GM23338 (cell line): ENCODE measurements at regions not wholly inside any gene's neighbourhood (a gene's known extent, or its start where the extent isn't known, plus 50 kb on each side); places are given as distances from the start of the nearest gene placed in this dataset.

ENCODE experiments used
- ATAC-seq: fragments of 200-7000 bp; cut with Tn5 transposase; 3 replicates; pipeline ENCODE4 v1.9.1; 2020
- DNase-seq: peaks from one replicate; pipeline ENCODE4 v3.0.0-alpha.2; 2015; ENCODE audit warnings: low spot score
- H2AFZ ChIP-seq: fragments of 200-600 bp; sonication (generic); 2 replicates; pipeline ENCODE4 v1.8.0; 2016; ENCODE audit warnings: antibody characterized with exemption, mild to moderate bottlenecking, moderate library complexity
- H3F3A ChIP-seq: fragments of 200-600 bp; sonication (generic); replicated peaks from 2 replicates; pipeline ENCODE4 v1.8.0; 2017; ENCODE audit warnings: antibody characterized with exemption, mixed run types, low read depth
- H3K27ac ChIP-seq: fragments of 200-600 bp; sonication (generic); 2 replicates; pipeline ENCODE4 v1.6.1; 2016; ENCODE audit warnings: low read depth
- H3K27me3 ChIP-seq: fragments of 200-600 bp; sonication (generic); 2 replicates; pipeline ENCODE4 v1.8.0; 2016; ENCODE audit warnings: mild to moderate bottlenecking, mixed run types, moderate library complexity; ENCODE audit not compliant: insufficient read depth
- H3K36me3 ChIP-seq: fragments of 200-600 bp; sonication (generic); 2 replicates; pipeline ENCODE4 v1.8.0; 2016; ENCODE audit warnings: mild to moderate bottlenecking; ENCODE audit not compliant: insufficient read depth
- H3K4me1 ChIP-seq: fragments of 200-600 bp; sonication (generic); 2 replicates; pipeline ENCODE4 v1.8.0; 2016; ENCODE audit warnings: mild to moderate bottlenecking, moderate library complexity; ENCODE audit not compliant: insufficient read depth
- H3K4me2 ChIP-seq: fragments of 200-600 bp; sonication (generic); 2 replicates; pipeline ENCODE4 v1.7.1; 2017; ENCODE audit warnings: mixed run types
- H3K4me3 ChIP-seq: fragments of 200-600 bp; sonication (generic); 2 replicates; pipeline ENCODE4 v1.6.1; 2016; ENCODE audit warnings: mixed run types
- H3K79me2 ChIP-seq: fragments of 200-600 bp; sonication (generic); replicated peaks from 2 replicates; pipeline ENCODE4 v1.8.0; 2017; ENCODE audit warnings: mild to moderate bottlenecking; ENCODE audit not compliant: insufficient read depth
- H3K9me2 ChIP-seq: fragments of 200-600 bp; sonication (generic); 2 replicates; pipeline ENCODE4 v1.8.0; 2017; ENCODE audit not compliant: insufficient read depth
- H4K20me1 ChIP-seq: fragments of 200-600 bp; sonication (generic); replicated peaks from 2 replicates; pipeline ENCODE4 v1.8.0; 2017; ENCODE audit warnings: mild to moderate bottlenecking; ENCODE audit not compliant: insufficient read depth
- H3K27ac Mint-ChIP-seq: 2 replicates; pipeline ENCODE4 v1.8.0; 2020; ENCODE audit warnings: inconsistent platforms, mild to moderate bottlenecking, moderate library complexity, mixed read lengths
- H3K27me3 Mint-ChIP-seq: 3 replicates; pipeline ENCODE4 v1.8.0; 2022; ENCODE audit warnings: low read depth, mild to moderate bottlenecking, moderate library complexity, mixed read lengths, inconsistent platforms; ENCODE audit not compliant: insufficient read depth, poor library complexity
- H3K36me3 Mint-ChIP-seq: 3 replicates; pipeline ENCODE4 v1.8.0; 2021; ENCODE audit warnings: low read depth, mild to moderate bottlenecking, inconsistent platforms, moderate library complexity, mixed read lengths
- H3K4me1 Mint-ChIP-seq: 3 replicates; pipeline ENCODE4 v1.8.0; 2020; ENCODE audit warnings: mild to moderate bottlenecking, inconsistent platforms, mixed read lengths
- H3K4me3 Mint-ChIP-seq: 3 replicates; pipeline ENCODE4 v1.8.0; 2021; ENCODE audit warnings: moderate library complexity, mild to moderate bottlenecking, inconsistent platforms, mixed read lengths
- H3K9me3 Mint-ChIP-seq: 3 replicates; pipeline ENCODE4 v1.8.0; 2020; ENCODE audit warnings: moderate library complexity, mild to moderate bottlenecking, inconsistent platforms, mixed read lengths
- CREB1 ChIP-seq: fragments of 250-450 bp; sonication (Bioruptor Pico); IDR thresholded peaks from 2 replicates; pipeline ENCODE4 v1.5.0; 2020; ENCODE audit warnings: low read depth, mild to moderate bottlenecking, moderate library complexity
- EZH2 ChIP-seq: fragments of 200-600 bp; sonication (generic); IDR thresholded peaks from one replicate; pipeline ENCODE4 v1.8.0; 2017; ENCODE audit warnings: antibody characterized with exemption, mild to moderate bottlenecking, low read depth; ENCODE audit not compliant: unreplicated experiment
- EZH2phosphoT487 ChIP-seq: fragments of 200-600 bp; sonication (generic); IDR thresholded peaks from one replicate; pipeline ENCODE4 v1.8.1; 2018; ENCODE audit warnings: antibody characterized with exemption; ENCODE audit not compliant: unreplicated experiment
- JUNB ChIP-seq: IDR thresholded peaks from one replicate; pipeline ENCODE4 v1.6.1; 2016; ENCODE audit warnings: antibody characterized with exemption; ENCODE audit not compliant: unreplicated experiment
- POLR2AphosphoS5 ChIP-seq: IDR thresholded peaks from 2 replicates; pipeline ENCODE4 v1.6.1; 2016; ENCODE audit warnings: antibody characterized with exemption, low read depth
- ZNF331 ChIP-seq: fragments of 250-450 bp; sonication (Bioruptor Pico); IDR thresholded peaks from 2 replicates; pipeline ENCODE4 v1.5.0; 2020; ENCODE audit warnings: low read depth, mild to moderate bottlenecking, moderate library complexity
- TF ChIP-seq, protein P1 (sequence below): fragments of 250-450 bp; sonication (Bioruptor Pico); IDR thresholded peaks from 2 replicates; pipeline ENCODE4 v1.5.0; 2020; ENCODE audit warnings: mild to moderate bottlenecking, moderate library complexity
- TF ChIP-seq, protein P2 (sequence below): IDR thresholded peaks from one replicate; pipeline ENCODE4 v1.6.1; 2018; ENCODE audit warnings: antibody characterized with exemption; ENCODE audit not compliant: unreplicated experiment

DNA sequence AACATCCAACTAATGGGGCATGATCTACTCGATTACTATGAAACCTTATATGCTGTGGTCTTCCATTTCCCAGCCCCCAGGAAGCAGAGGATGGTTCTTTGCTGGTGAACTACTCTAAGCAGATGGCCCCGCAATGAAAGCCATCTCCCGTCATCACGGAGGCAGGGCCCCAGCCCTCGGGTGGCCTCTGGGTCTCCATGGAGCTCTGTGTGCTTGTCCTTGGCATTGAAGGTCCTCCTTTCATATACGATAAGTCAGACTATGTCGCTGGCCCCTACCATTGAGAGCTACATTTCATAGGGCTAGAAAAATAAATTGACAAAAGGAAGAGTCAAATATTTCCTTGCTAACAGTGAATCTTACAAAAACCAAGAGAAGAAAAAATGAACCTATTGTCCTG is 416.8 kb downstream of the CMPK2 start:
- H3K9me2 ChIP-seq = no peaks in the 10 kb centered on the region
- H3K27ac Mint-ChIP-seq = no peak overlapping the region

More for the DNA sequence above, 416.8 kb downstream of the CMPK2 start:
- Histone ChIP-seq H3K27ac (no peak overlapping the region), H3K4me1 (peaks cover 9% of the 10 kb centered on the region), H3K4me2 (no peak overlapping the region), H4K20me1 (no peaks in the 10 kb centered on the region), H2AFZ (no peak overlapping the region), H3F3A (no peaks in the 10 kb centered on the region), H3K4me3 (no peak overlapping the region), H3K36me3 (no peaks in the 10 kb centered on the region), H3K79me2 (no peaks in the 10 kb centered on the region), H3K27me3 (no peaks in the 10 kb centered on the region)
- ATAC-seq (no peak), DNase-seq (no peak)
- TF ChIP-seq JUNB (no peak), POLR2AphosphoS5 (no peak), CREB1 (CRISPR knock-in tag) (no peak), EZH2phosphoT487 (no peak), EZH2 (no peak), ZNF331 (no peak)
- TF ChIP-seq, protein P1, sequence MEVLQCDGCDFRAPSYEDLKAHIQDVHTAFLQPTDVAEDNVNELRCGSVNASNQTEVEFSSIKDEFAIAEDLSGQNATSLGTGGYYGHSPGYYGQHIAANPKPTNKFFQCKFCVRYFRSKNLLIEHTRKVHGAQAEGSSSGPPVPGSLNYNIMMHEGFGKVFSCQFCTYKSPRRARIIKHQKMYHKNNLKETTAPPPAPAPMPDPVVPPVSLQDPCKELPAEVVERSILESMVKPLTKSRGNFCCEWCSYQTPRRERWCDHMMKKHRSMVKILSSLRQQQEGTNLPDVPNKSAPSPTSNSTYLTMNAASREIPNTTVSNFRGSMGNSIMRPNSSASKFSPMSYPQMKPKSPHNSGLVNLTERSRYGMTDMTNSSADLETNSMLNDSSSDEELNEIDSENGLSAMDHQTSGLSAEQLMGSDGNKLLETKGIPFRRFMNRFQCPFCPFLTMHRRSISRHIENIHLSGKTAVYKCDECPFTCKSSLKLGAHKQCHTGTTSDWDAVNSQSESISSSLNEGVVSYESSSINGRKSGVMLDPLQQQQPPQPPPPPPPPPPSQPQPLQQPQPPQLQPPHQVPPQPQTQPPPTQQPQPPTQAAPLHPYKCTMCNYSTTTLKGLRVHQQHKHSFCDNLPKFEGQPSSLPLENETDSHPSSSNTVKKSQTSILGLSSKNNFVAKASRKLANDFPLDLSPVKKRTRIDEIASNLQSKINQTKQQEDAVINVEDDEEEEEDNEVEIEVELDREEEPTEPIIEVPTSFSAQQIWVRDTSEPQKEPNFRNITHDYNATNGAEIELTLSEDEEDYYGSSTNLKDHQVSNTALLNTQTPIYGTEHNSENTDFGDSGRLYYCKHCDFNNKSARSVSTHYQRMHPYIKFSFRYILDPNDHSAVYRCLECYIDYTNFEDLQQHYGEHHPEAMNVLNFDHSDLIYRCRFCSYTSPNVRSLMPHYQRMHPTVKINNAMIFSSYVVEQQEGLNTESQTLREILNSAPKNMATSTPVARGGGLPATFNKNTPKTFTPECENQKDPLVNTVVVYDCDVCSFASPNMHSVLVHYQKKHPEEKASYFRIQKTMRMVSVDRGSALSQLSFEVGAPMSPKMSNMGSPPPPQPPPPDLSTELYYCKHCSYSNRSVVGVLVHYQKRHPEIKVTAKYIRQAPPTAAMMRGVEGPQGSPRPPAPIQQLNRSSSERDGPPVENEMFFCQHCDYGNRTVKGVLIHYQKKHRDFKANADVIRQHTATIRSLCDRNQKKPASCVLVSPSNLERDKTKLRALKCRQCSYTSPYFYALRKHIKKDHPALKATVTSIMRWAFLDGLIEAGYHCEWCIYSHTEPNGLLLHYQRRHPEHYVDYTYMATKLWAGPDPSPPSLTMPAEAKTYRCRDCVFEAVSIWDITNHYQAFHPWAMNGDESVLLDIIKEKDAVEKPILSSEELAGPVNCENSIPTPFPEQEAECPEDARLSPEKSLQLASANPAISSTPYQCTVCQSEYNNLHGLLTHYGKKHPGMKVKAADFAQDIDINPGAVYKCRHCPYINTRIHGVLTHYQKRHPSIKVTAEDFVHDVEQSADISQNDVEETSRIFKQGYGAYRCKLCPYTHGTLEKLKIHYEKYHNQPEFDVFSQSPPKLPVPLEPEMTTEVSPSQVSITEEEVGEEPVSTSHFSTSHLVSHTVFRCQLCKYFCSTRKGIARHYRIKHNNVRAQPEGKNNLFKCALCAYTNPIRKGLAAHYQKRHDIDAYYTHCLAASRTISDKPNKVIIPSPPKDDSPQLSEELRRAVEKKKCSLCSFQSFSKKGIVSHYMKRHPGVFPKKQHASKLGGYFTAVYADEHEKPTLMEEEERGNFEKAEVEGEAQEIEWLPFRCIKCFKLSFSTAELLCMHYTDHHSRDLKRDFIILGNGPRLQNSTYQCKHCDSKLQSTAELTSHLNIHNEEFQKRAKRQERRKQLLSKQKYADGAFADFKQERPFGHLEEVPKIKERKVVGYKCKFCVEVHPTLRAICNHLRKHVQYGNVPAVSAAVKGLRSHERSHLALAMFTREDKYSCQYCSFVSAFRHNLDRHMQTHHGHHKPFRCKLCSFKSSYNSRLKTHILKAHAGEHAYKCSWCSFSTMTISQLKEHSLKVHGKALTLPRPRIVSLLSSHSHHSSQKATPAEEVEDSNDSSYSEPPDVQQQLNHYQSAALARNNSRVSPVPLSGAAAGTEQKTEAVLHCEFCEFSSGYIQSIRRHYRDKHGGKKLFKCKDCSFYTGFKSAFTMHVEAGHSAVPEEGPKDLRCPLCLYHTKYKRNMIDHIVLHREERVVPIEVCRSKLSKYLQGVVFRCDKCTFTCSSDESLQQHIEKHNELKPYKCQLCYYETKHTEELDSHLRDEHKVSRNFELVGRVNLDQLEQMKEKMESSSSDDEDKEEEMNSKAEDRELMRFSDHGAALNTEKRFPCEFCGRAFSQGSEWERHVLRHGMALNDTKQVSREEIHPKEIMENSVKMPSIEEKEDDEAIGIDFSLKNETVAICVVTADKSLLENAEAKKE (CRISPR knock-in tag) = no peak
- TF ChIP-seq, protein P2, sequence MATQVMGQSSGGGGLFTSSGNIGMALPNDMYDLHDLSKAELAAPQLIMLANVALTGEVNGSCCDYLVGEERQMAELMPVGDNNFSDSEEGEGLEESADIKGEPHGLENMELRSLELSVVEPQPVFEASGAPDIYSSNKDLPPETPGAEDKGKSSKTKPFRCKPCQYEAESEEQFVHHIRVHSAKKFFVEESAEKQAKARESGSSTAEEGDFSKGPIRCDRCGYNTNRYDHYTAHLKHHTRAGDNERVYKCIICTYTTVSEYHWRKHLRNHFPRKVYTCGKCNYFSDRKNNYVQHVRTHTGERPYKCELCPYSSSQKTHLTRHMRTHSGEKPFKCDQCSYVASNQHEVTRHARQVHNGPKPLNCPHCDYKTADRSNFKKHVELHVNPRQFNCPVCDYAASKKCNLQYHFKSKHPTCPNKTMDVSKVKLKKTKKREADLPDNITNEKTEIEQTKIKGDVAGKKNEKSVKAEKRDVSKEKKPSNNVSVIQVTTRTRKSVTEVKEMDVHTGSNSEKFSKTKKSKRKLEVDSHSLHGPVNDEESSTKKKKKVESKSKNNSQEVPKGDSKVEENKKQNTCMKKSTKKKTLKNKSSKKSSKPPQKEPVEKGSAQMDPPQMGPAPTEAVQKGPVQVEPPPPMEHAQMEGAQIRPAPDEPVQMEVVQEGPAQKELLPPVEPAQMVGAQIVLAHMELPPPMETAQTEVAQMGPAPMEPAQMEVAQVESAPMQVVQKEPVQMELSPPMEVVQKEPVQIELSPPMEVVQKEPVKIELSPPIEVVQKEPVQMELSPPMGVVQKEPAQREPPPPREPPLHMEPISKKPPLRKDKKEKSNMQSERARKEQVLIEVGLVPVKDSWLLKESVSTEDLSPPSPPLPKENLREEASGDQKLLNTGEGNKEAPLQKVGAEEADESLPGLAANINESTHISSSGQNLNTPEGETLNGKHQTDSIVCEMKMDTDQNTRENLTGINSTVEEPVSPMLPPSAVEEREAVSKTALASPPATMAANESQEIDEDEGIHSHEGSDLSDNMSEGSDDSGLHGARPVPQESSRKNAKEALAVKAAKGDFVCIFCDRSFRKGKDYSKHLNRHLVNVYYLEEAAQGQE = no peak
- Mint-ChIP-seq H3K4me1 (no peaks in the 10 kb centered on the region), H3K27me3 (peaks cover 1% of the 10 kb centered on the region), H3K36me3 (no peaks in the 10 kb centered on the region; the same call in 1 of the 3 replicates), H3K9me3 (peaks cover 60% of the 10 kb centered on the region), H3K4me3 (no peak overlapping the region)
